ENCODE measurements at regions not wholly inside any gene's neighbourhood (a gene's known extent, or its start where the extent isn't known, plus 50 kb on each side); places are given as distances from the start of the nearest gene placed in this dataset.

DNA sequence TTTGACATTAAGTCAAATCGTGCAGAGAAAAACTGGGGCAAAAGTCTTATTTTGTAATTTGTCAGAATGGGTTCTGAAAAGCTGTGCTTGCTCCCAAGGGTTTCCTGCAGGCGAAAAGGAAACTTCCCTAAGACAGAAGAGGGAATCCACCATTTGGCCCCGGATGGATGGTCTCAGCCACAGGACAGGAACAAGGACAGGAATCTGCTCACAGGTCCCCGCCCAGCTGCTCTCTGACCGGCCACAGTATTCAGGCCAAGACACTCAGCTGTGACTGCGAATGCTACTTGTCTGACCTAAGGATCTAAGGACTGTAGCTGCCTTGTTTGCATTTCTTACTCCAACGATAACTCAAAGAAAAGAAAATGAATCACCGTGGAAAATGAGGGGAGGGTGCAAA is 197.0 kb downstream of the BMP7 start:
- intact Hi-C loops (cut with DNase I, micrococcal nuclease): no loop called here

DNA sequence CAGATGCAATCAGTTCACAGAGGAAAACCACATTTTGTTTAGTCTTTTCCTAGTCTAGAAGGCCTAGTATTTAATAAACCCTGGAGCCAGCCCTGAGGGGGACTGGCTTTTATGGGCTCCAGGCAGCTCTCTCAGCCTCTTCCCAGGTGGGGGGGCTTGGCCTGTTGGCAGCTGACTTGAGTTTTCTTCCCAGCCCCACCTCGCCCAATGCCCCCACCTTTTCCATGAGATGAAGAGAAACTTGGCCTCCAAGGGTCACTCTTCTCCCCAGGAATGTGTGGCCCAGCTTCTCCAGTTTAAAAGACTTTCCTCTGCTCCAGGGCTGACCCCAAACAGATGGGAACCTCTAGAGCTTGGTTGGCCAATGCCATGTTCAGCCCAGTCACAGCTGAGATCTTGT is 196.1 kb downstream of the BMP7 start:
- ChIA-PET CTCF (no interaction called here), POLR2A (no interaction called here)
- TF ChIP-seq, protein P1, sequence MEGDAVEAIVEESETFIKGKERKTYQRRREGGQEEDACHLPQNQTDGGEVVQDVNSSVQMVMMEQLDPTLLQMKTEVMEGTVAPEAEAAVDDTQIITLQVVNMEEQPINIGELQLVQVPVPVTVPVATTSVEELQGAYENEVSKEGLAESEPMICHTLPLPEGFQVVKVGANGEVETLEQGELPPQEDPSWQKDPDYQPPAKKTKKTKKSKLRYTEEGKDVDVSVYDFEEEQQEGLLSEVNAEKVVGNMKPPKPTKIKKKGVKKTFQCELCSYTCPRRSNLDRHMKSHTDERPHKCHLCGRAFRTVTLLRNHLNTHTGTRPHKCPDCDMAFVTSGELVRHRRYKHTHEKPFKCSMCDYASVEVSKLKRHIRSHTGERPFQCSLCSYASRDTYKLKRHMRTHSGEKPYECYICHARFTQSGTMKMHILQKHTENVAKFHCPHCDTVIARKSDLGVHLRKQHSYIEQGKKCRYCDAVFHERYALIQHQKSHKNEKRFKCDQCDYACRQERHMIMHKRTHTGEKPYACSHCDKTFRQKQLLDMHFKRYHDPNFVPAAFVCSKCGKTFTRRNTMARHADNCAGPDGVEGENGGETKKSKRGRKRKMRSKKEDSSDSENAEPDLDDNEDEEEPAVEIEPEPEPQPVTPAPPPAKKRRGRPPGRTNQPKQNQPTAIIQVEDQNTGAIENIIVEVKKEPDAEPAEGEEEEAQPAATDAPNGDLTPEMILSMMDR (IDR thresholded peaks at IDR 0.05): no peak
- H3K4me1 ChIP-seq (ENCODE audit: insufficient read depth, low read length): no peaks in the 10 kb centered on the region
- no peak overlapping the region for H3K4me3 Mint-ChIP-seq
- ATAC-seq (ENCODE audit: poor library complexity) (no peak), DNase-seq (no peak)
- H3K27me3 ChIP-seq (ENCODE audit: control insufficient read depth in 1 of 2, insufficient read depth in 2 of 2, low read length in 2 of 2): peaks cover 11 to 38% of the 10 kb centered on the region in 2 experiments
- intact Hi-C loops (cut with DNase I, micrococcal nuclease): no loop called here
- peaks cover 0 to 9% of the 10 kb centered on the region in 2 experiments for H3K9me3 ChIP-seq (ENCODE audit: control insufficient read depth in 1 of 2, insufficient read depth in 1 of 2, low read length in 2 of 2)
- H3K9me3 Mint-ChIP-seq: no peaks in the 10 kb centered on the region
- peaks cover 13% of the 10 kb centered on the region for H3K4me1 Mint-ChIP-seq (ENCODE audit: low read depth)
- H3K27ac Mint-ChIP-seq: no peak overlapping the region
- no peak overlapping the region for H3K4me3 ChIP-seq (ENCODE audit: low read length)
- H3K36me3 Mint-ChIP-seq (ENCODE audit: low read depth): no peaks in the 10 kb centered on the region
- H3K36me3 ChIP-seq (ENCODE audit: insufficient read depth, low read length): no peaks in the 10 kb centered on the region
- peaks cover 67% of the 10 kb centered on the region for H3K27me3 Mint-ChIP-seq
- H3K27ac ChIP-seq (ENCODE audit: low read depth in 1 of 2, low read length in 2 of 2): no peak overlapping the region

More for the DNA sequence above, 197.0 kb downstream of the BMP7 start:
- Mint-ChIP-seq H3K36me3 (ENCODE audit: low read depth) (no peaks in the 10 kb centered on the region), H3K27ac (no peak overlapping the region), H3K4me1 (ENCODE audit: low read depth) (peaks cover 13% of the 10 kb centered on the region), H3K4me3 (no peak overlapping the region), H3K9me3 (no peaks in the 10 kb centered on the region), H3K27me3 (peaks cover 76% of the 10 kb centered on the region)
- TF ChIP-seq, protein P1 (IDR thresholded peaks at IDR 0.05): no peak
- no peaks in the 10 kb centered on the region for H3K36me3 ChIP-seq (ENCODE audit: insufficient read depth, low read length)
- DNase-seq (no peak), ATAC-seq (ENCODE audit: poor library complexity) (no peak)
- ChIA-PET CTCF (no interaction called here), POLR2A (no interaction called here)
- H3K27me3 ChIP-seq (ENCODE audit: control insufficient read depth in 1 of 2, insufficient read depth in 2 of 2, low read length in 2 of 2): peaks cover 11 to 38% of the 10 kb centered on the region in 2 experiments
- no peak overlapping the region for H3K4me3 ChIP-seq (ENCODE audit: low read length)
- peaks cover 0 to 8% of the 10 kb centered on the region in 2 experiments for H3K9me3 ChIP-seq (ENCODE audit: control insufficient read depth in 1 of 2, insufficient read depth in 1 of 2, low read length in 2 of 2)
- no peaks in the 10 kb centered on the region for H3K4me1 ChIP-seq (ENCODE audit: insufficient read depth, low read length)
- H3K27ac ChIP-seq (ENCODE audit: low read depth in 1 of 2, low read length in 2 of 2): no peak overlapping the region

DNA sequence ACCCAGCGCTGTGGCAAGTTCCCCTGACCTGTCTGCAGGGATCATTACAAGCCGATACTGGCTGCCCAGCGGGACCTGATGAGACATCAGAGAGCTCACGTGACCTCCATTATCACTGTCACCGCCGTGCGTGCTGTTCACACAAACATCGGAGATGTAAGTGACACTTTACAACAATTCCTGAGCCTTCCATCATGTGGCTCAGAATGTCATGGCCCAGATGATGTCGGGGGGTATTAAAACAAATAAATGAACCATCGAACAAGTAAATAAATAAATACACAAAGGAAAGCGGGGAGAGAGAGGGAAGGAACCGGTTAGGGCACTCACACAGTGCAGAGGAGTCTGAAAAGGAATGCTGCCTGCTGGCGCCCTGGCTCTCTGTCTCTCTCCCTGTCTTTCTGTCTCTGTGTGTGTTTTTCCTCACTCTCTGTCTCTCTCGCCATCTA is 195.1 kb downstream of the BMP7 start:
- H3K9me3 ChIP-seq (ENCODE audit: control insufficient read depth in 1 of 2, insufficient read depth in 1 of 2, low read length in 2 of 2): peaks cover 0 to 8% of the 10 kb centered on the region in 2 experiments
- H3K27ac ChIP-seq (ENCODE audit: low read depth in 1 of 2, low read length in 2 of 2): no peak overlapping the region
- H3K4me1 ChIP-seq (ENCODE audit: insufficient read depth, low read length): no peaks in the 10 kb centered on the region
- Mint-ChIP-seq H3K4me3 (no peak overlapping the region), H3K36me3 (ENCODE audit: low read depth) (no peaks in the 10 kb centered on the region), H3K27me3 (peaks cover 64% of the 10 kb centered on the region), H3K9me3 (no peaks in the 10 kb centered on the region), H3K27ac (no peak overlapping the region), H3K4me1 (ENCODE audit: low read depth) (peaks cover 13% of the 10 kb centered on the region)
- TF ChIP-seq, protein P1 (IDR thresholded peaks at IDR 0.05): no peak
- DNase-seq: no peak
- ChIA-PET POLR2A (no interaction called here), CTCF (no interaction called here)
- H3K4me3 ChIP-seq (ENCODE audit: low read length): no peak overlapping the region
- intact Hi-C loops (cut with DNase I, micrococcal nuclease): no loop called here
- H3K36me3 ChIP-seq (ENCODE audit: insufficient read depth, low read length): no peaks in the 10 kb centered on the region
- no peak for ATAC-seq (ENCODE audit: poor library complexity)
- peaks cover 11 to 35% of the 10 kb centered on the region in 2 experiments for H3K27me3 ChIP-seq (ENCODE audit: control insufficient read depth in 1 of 2, insufficient read depth in 2 of 2, low read length in 2 of 2)

All from CD4-positive, alpha-beta T cell (primary cell).